ENCODE measurements at regions not wholly inside any gene's neighbourhood (a gene's known extent, or its start where the extent isn't known, plus 50 kb on each side); places are given as distances from the start of the nearest gene placed in this dataset.

DNA sequence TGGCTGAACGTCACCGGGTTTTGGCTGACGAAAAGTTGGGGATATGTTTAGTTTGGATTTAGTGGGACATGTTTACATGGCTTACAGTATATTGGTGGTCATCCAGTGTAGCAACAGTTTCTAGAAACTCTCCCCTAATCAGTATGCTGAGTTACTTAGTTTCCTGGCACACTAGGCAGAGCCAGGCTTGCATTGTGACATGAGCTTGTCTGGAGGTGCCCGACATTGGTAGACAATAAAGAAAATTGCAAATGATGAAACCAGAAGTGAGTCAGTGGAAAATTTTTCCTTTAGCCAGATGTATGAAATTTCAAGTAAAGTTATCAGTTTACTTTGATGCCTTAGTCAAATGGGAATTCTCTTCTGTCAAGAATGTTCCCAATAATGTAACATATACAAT is 276.1 kb downstream of the RDH14 start:
- DNase-seq (ENCODE audit: low spot score): no peak
- TF ChIP-seq CTCF (IDR thresholded peaks at IDR 0.05; ENCODE audit: extremely low read depth, missing control alignments): no peak

- DNase-seq (ENCODE audit: low spot score): no peak
- TF ChIP-seq CTCF (IDR thresholded peaks at IDR 0.05; ENCODE audit: extremely low read depth, missing control alignments): no peak
These were observed 278.4 kb downstream of the RDH14 start for GRCh38 chr2:18282026-18282425.

GRCh38 chr2:18276583-18277075 is 283.8 kb downstream of the RDH14 start:
- DNase-seq (ENCODE audit: low spot score): no peak
- no peak for TF ChIP-seq CTCF (IDR thresholded peaks at IDR 0.05; ENCODE audit: extremely low read depth, missing control alignments)

GRCh38 chr2:18273205-18273604 is 287.2 kb downstream of the RDH14 start:
- no peak for TF ChIP-seq CTCF (IDR thresholded peaks at IDR 0.05; ENCODE audit: extremely low read depth, missing control alignments)
- DNase-seq (ENCODE audit: low spot score): no peak

DNA sequence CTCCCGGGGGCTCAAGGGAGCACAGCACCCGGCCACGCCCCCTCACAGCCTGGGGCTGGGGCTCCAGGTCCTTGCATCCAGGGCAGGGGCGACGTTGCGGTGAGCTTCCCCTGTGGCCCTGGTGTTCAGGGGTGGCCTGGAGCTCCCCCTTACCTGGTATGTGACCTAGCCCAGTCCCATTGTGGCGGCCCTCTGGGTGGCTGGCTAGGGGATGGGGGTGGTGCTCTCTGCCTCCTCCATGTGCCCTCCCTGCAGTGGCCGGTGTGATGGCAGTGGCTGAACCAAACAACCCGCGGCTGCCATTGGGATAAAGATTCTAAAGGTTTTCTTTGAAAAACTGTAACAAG is 288.3 kb downstream of the RDH14 start:
- DNase-seq (ENCODE audit: low spot score): no peak
- TF ChIP-seq CTCF (IDR thresholded peaks at IDR 0.05; ENCODE audit: extremely low read depth, missing control alignments): no peak

DNA sequence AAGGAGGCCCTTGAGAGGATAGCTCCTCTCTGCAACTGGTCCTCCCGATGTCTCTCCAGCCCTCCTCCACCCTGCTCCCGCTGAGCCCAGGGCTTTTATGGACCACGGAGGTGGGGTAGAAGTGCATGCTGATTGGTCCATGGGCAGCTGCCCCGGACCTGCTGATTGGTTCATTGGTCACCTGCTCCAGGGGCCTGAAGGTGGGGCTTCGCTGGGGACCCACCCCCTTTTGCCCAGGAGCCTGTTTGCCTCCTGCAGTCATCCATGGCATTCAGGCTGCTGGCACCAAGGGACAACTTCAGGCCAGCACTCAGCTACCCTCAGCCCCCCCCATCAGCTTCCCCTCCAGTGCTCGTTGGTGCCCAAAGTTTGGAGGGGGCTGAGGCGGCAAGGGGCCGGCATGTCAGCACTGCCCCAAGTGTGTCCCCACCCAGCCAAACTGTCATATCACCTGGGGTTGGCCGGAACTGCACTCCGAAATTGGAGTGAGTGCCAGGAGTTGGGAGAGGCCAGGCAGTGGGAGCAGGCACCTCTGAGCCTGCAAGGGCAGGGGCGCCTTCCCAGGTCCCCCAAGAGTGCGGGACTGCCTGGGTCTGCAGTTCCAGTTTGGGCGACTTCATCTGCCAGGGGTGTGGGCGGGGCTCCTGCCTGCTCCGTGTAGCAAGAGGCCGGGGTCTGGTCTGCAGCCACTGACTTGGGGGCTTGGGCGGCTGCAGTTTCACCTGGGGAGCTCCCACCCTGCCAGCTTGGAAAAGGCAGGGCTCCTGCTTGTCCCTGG is 288.9 kb downstream of the RDH14 start:
- no peak for DNase-seq (ENCODE audit: low spot score)
- no peak for TF ChIP-seq CTCF (IDR thresholded peaks at IDR 0.05; ENCODE audit: extremely low read depth, missing control alignments)

- no peak for DNase-seq (ENCODE audit: low spot score)
- no peak for TF ChIP-seq CTCF (IDR thresholded peaks at IDR 0.05; ENCODE audit: extremely low read depth, missing control alignments)
These were observed 292.1 kb downstream of the RDH14 start for GRCh38 chr2:18268400-18268799.

Measured in GM20000 (cell line).